GM18499 (cell line): ENCODE measurements at regions not wholly inside any gene's neighbourhood (a gene's known extent, or its start where the extent isn't known, plus 50 kb on each side); places are given as distances from the start of the nearest gene placed in this dataset.

Experiments used
- ATAC-seq: cut with Tn5 transposase; IDR thresholded peaks from one replicate; pipeline ENCODE4 v1.9.1; 2021; ENCODE audit warnings: moderate number of reproducible peaks; ENCODE audit not compliant: insufficient read depth, unreplicated experiment

DNA sequence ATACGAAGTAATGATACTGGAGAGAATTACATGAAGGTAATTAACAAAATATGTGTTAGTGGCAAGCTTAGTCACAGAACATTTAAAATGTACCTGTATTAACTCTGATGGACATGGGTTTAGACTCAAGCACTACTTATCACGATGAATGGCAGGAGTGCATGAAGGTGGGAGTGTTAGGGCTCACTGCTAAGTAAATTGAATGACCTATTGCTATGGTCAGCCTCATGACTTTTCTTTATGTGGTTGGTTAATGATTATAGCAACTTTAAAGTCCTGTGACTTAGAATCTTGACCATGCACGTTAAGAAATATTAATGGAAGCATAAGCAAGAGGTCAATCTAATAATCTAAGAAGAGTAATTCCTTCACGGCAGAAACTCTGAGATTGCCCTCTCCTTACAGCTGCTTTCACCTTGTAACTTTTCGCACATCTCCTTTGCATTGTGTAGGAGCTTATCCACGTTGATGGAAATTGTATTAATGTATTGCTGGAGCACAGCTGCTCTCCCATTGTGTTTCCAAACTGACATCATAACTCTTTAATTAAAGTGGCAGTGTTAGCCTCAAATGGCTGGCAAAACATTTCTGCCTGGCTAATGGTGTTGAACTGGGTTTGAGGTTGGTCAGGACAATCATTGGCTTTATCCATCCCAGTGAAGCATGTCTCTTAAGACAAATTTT is 114.5 kb downstream of the RXFP2 start:
- no peak for ATAC-seq

DNA sequence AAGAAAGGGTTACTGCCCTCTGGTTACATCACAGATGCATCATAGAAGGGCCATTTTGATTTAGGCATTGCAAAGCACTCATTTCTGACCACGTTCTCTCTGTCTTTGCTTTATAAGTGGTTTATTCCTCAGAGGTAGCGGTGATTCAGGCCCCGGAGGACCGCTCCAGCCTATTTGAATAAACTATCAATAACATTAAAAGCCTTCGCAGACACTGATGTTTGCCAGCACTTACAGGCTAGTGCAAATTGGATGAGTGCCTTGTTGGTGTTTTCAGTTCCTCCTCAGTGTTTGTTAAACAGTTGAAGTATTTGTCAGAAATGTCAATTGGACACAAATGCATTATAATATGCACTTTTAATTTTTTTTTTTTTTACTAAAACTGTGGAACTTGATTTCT is 120.2 kb downstream of the RXFP2 start:
- ATAC-seq = no peak

DNA sequence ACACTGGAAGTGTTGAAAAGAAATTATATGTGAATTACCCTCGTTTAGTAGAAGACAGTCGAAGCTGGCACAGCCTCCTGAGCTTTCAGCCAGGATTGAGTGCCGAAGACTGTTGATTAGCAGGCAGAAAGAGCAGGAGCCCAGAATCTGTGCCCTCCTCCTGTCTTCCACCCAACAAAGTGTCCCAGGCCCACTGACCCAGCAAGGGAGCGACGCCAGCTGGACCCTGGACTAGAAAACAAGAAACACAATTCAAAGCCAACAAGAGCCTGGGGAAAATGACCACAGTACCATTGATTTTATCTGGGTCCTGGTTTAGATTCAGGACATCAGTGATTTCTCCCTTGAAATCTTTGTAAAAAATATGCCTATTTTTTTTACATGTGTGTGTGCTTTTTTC is 120.7 kb downstream of the RXFP2 start:
- ATAC-seq = no peak

DNA sequence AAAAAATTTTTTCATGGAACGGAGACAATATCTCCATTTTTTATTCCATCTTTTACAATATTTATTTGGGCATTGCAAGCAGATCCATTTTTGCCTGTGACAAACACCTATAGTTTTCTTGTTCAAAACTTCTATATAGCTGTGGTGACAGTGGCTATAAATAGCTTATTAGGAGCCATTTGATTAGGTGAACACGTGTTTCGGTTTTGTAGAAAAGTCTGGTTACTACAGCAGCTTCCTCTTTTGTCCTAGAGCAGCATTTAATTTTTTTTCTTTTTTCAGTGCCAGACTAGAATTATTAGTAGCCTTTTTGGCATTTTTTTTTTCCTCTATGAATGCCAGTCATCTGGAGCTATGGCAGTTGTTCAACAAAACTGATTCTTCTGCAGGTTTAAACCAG is 123.5 kb downstream of the RXFP2 start:
- ATAC-seq = peak; percentile 53

DNA sequence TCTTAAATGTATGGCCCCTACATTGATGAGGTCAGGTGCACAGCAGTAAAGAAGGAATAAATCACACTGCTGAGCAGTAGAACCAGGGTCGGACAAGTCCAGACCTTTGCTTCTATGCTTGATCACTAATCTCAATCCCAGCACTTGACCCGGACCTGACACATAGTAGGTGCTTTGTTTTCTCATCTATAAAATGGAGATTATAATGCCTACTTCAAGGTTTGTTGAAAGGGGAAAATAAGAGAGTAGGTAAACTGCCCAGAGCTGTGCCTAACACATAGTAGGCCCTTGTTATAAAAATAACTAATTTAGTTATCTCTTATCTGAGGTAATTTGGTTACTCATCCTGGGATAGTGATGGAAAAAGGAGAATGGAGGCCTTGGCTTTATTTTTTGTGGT is 125.0 kb downstream of the RXFP2 start:
- no peak for ATAC-seq

GRCh38 chr13:31866099-31866498 is 126.8 kb downstream of the RXFP2 start:
- ATAC-seq = no peak

DNA sequence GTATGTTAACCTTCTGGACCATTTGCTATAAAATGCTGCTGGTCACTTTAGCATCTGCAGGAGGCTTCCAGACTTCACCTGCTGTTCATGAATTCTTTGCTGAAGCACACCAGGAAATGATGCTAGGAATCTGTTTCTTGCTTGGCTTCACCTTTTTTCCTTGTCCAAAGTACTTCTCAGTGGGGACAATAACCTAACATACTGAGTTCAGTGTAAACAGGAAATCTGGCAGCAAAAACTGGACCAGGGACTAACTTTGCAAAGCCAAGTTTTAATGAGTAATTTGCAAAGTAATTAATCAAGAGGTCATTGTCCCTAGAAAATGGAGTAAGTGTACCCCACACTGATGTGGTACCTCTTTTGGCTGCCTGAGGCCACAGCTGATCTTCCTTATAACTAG is 128.4 kb downstream of the RXFP2 start:
- ATAC-seq = no peak

- ATAC-seq = no peak
Measured at GRCh38 chr13:31869582-31869981, 130.3 kb downstream of the RXFP2 start.

- no peak for ATAC-seq
Measured at GRCh38 chr13:31870511-31870910, 131.2 kb downstream of the RXFP2 start.

DNA sequence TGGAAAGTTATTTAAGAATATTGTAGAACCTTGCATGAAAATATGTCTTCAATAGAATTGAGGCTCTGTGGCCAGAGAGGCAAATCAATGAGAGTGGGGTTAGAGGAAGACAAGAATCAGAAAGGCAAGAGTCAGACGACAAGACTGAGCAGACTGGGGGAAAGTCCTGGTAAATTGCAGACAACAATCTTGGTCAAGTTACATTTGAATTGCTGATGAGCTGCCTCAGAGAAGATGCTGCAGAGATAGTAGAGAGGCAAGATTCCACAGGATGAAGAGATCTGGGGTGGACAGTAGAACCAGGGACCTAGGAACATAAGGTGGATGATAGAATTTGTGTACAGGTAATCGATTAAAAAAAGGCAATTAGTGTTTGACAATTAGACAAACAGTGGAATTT is 133.8 kb downstream of the RXFP2 start:
- ATAC-seq = no peak

- no peak for ATAC-seq
Measured at GRCh38 chr13:31875134-31875533, 135.8 kb downstream of the RXFP2 start.

DNA sequence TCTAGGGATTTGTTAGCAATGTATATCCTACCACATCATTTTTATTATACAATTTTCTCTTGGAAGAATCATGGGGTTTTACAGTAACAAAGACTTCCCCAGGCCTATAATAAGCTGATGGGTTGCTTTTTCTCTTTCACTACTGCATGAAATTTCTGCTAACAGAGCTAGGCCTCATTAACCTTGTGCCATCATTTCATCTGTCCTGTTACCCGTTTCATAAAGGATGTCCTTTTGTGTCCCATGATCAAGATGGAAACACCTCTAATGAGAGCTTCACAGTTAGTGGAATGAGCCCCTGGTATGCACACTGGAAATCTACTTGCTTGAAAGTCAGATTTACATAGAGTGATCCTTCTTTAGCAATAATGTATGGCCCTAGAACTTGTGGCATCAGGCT is 138.7 kb downstream of the RXFP2 start:
- no peak for ATAC-seq

DNA sequence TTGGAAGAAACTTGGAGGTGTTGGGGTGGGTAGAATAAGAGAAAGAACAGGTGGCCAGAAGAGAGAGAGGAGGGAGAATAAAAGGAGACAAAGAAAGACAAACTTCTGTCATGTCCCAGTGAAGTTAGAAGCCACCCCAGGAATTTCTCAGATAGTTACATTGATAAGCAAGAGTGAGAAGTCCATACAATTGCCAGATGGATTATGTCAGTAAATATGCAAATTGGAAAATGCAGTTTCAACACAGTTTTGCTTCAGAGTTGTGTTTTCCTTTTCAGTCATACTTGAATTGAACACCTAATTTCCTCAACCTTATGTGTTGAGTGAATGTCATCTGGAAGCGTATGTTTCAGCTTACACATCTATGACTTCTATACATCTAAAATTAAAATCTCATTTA is 139.2 kb downstream of the RXFP2 start:
- ATAC-seq = no peak

GRCh38 chr13:31878955-31879354 is 139.6 kb downstream of the RXFP2 start:
- no peak for ATAC-seq

DNA sequence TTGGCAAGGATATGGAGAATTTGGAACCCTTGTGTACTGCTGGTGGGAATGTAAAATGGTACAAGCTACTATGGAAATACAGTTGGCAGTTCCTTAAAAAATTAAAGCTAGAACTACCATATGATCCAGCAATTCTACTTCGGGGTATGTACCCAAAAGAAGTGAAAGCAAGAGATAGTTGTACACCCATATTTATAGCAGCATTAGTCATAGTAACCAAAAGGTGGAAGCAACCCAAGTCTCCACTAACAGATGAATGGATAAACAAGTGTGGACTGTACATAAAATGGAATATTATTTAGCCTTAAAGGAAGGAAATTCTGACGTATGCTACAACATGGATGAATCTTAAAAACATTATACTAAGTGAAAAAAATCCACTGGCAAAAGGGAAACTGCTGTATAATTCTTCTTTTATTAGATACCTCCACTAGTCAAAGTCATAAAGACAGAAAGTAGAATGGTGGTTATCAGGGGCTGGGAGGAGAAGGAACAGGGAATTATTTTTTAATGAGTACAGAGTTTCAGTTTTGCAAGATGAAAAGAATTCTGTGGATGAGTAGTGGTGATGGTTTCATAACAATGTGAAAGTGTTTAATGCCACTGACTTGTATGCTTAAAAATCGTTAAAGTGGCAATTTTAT is 141.6 kb downstream of the RXFP2 start:
- peak; percentile 42 for ATAC-seq

DNA sequence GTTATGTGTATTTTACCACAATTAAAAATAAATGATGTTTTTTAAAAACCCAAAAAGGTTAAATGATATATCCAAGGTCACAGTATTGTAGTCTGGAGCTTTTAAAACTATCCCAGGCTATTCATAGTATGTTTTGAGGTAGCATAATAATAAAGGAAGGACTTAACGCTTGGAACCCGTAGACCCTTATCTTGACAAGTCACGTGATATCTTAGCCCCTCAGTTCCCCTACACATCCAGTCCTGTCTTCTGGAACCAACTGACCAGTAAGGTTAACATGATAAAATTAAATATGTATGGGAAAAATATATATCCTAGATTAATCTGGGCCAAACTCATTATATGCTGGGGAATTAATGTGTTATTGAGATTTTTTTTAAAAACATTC is 142.2 kb downstream of the RXFP2 start:
- no peak for ATAC-seq

- no peak for ATAC-seq
Measured at GRCh38 chr13:31882794-31883193, 143.5 kb downstream of the RXFP2 start.

- no peak for ATAC-seq
Measured at GRCh38 chr13:31884556-31884955, 145.2 kb downstream of the RXFP2 start.

- no peak for ATAC-seq
Measured at GRCh38 chr13:31885994-31886393, 145.6 kb upstream of the FRY start.

DNA sequence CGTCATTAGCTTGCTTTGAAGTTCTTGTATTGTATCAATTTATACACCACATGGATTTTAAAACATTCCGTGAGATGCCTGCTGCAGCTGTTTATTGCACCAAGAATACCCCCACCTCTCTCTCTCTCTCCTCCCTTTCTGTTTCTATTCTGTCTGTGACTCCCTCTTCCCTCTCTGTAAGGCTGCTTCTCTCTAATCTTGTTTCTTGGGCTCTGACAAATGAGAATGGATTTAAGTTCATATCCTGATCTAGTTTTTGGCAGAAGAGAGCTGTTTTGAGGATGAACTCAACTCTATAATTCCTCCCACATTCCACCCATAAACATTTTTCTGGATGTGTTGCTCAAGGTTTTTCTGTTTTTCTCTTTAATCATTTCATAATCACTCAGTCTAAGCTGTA is 144.3 kb upstream of the FRY start:
- ATAC-seq = no peak

DNA sequence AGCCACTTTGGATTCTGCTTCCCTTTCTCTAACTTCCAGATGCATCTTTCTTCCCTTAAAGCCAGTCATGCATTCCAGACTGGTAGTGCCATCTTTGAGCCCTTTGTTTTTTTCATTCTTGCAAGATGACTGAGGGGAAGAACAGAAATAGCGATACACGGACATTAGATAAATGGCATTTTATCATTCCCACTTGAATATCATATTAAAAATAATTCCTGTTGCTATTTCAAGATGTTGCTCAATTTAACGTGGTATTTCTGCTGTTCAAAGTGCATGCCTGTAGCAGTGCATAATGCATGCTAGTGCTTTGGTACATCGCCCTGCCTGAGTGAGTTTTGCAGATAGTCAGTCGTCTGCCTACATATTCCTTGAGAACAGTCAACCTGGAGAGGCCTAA is 140.6 kb upstream of the FRY start:
- ATAC-seq = no peak

GRCh38 chr13:31891472-31891871 is 140.1 kb upstream of the FRY start:
- no peak for ATAC-seq
